ENCODE measurements at regions not wholly inside any gene's neighbourhood (a gene's known extent, or its start where the extent isn't known, plus 50 kb on each side); places are given as distances from the start of the nearest gene placed in this dataset.

GRCh38 chr15:39251413-39252133 lies 329.3 kb upstream of the THBS1 start:
- no peaks in the 10 kb centered on the region for H4K20me1 ChIP-seq (ENCODE audit: insufficient read depth, low read length)
- no peaks in the 10 kb centered on the region for H3K36me3 ChIP-seq (replicated peaks; ENCODE audit: insufficient read depth, low read length)
- H3K4me1 ChIP-seq (ENCODE audit: low read length), result no peaks in the 10 kb centered on the region
- no peaks in the 10 kb centered on the region for H3F3A ChIP-seq (ENCODE audit: insufficient read depth, low read length)
- H3K9me3 ChIP-seq (replicated peaks; ENCODE audit: insufficient read depth, low read length), result no peaks in the 10 kb centered on the region
- no peak overlapping the region for H3K4me3 ChIP-seq (ENCODE audit: low read length)
- no peak overlapping the region for H3K9ac ChIP-seq (ENCODE audit: low read length)
- H3K9me2 ChIP-seq (replicated peaks; ENCODE audit: insufficient read depth, low read length), result no peaks in the 10 kb centered on the region
- no peaks in the 10 kb centered on the region for H3K79me2 ChIP-seq (ENCODE audit: low read length)
- TF ChIP-seq EZH2 (optimal IDR thresholded peaks at IDR 0.05; ENCODE audit: low read depth, low read length) (no peak), EZH2phosphoT487 (IDR thresholded peaks at IDR 0.05; ENCODE audit: low read length) (no peak), CTCF (IDR thresholded peaks at IDR 0.05; ENCODE audit: low read length) (no peak)
- DNase-seq, result no peak
- H2AFZ ChIP-seq (ENCODE audit: low read length), result no peak overlapping the region
- H3K27ac ChIP-seq (ENCODE audit: low read length), result no peak overlapping the region
- no peaks in the 10 kb centered on the region for H3K27me3 ChIP-seq (replicated peaks; ENCODE audit: insufficient read depth, low read length)
- H3K4me2 ChIP-seq (ENCODE audit: low read depth, low read length), result no peak overlapping the region

- H3K27me3 ChIP-seq (replicated peaks; ENCODE audit: insufficient read depth, low read length), result no peaks in the 10 kb centered on the region
- no peaks in the 10 kb centered on the region for H3F3A ChIP-seq (ENCODE audit: insufficient read depth, low read length)
- H2AFZ ChIP-seq (ENCODE audit: low read length), result no peak overlapping the region
- H4K20me1 ChIP-seq (ENCODE audit: insufficient read depth, low read length), result no peaks in the 10 kb centered on the region
- no peak for DNase-seq
- H3K9ac ChIP-seq (ENCODE audit: low read length), result no peak overlapping the region
- no peaks in the 10 kb centered on the region for H3K9me2 ChIP-seq (replicated peaks; ENCODE audit: insufficient read depth, low read length)
- no peaks in the 10 kb centered on the region for H3K4me1 ChIP-seq (ENCODE audit: low read length)
- no peak overlapping the region for H3K4me2 ChIP-seq (ENCODE audit: low read depth, low read length)
- no peaks in the 10 kb centered on the region for H3K36me3 ChIP-seq (replicated peaks; ENCODE audit: insufficient read depth, low read length)
- no peak overlapping the region for H3K4me3 ChIP-seq (ENCODE audit: low read length)
- no peak for TF ChIP-seq CTCF (IDR thresholded peaks at IDR 0.05; ENCODE audit: low read length)
- no peak for TF ChIP-seq EZH2phosphoT487 (IDR thresholded peaks at IDR 0.05; ENCODE audit: low read length)
- no peak for TF ChIP-seq EZH2 (optimal IDR thresholded peaks at IDR 0.05; ENCODE audit: low read depth, low read length)
- no peak overlapping the region for H3K27ac ChIP-seq (ENCODE audit: low read length)
- no peaks in the 10 kb centered on the region for H3K79me2 ChIP-seq (ENCODE audit: low read length)
- H3K9me3 ChIP-seq (replicated peaks; ENCODE audit: insufficient read depth, low read length), result no peaks in the 10 kb centered on the region
These were observed 328.8 kb upstream of the THBS1 start for GRCh38 chr15:39252134-39252470.

DNA sequence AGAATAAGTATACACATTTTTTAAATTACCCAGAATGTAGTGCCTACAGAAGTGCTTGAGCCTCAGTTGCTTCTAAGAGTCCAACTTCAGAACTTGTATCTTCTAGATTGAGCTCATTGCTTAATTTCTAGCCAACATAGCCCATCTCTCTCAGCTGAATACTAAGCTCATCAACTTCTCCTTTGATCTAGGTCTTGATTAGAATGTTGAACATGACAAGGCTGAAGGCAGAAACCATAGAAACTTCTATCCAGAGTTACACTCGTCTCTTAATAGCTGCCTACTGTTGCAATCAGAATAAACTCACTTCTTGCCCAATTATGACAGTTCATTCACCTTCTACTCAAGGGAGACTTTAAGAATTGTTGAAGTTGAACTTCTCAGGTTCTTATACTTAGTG lies 327.3 kb upstream of the THBS1 start:
- no peaks in the 10 kb centered on the region for H3K36me3 ChIP-seq (replicated peaks; ENCODE audit: insufficient read depth, low read length)
- no peak overlapping the region for H3K9ac ChIP-seq (ENCODE audit: low read length)
- H3K79me2 ChIP-seq (ENCODE audit: low read length), result no peaks in the 10 kb centered on the region
- no peaks in the 10 kb centered on the region for H3K4me1 ChIP-seq (ENCODE audit: low read length)
- H3F3A ChIP-seq (ENCODE audit: insufficient read depth, low read length), result no peaks in the 10 kb centered on the region
- H3K4me2 ChIP-seq (ENCODE audit: low read depth, low read length), result no peak overlapping the region
- TF ChIP-seq CTCF (IDR thresholded peaks at IDR 0.05; ENCODE audit: low read length) (no peak), EZH2phosphoT487 (IDR thresholded peaks at IDR 0.05; ENCODE audit: low read length) (no peak)
- no peaks in the 10 kb centered on the region for H3K9me2 ChIP-seq (replicated peaks; ENCODE audit: insufficient read depth, low read length)
- H3K9me3 ChIP-seq (replicated peaks; ENCODE audit: insufficient read depth, low read length), result no peaks in the 10 kb centered on the region
- no peaks in the 10 kb centered on the region for H4K20me1 ChIP-seq (ENCODE audit: insufficient read depth, low read length)
- no peak overlapping the region for H3K4me3 ChIP-seq (ENCODE audit: low read length)
- H2AFZ ChIP-seq (ENCODE audit: low read length), result no peak overlapping the region
- H3K27me3 ChIP-seq (replicated peaks; ENCODE audit: insufficient read depth, low read length), result no peaks in the 10 kb centered on the region
- no peak overlapping the region for H3K27ac ChIP-seq (ENCODE audit: low read length)
- DNase-seq, result no peak

All from MM.1S (cell line).